ENCODE measurements at regions not wholly inside any gene's neighbourhood (a gene's known extent, or its start where the extent isn't known, plus 50 kb on each side); places are given as distances from the start of the nearest gene placed in this dataset.
A peak's percentile ranks its signal among the peaks of the same experiment; 100 is the strongest.

GRCh38 chr1:104804147-104804546, 1054.4 kb downstream of the AMY1C start:
- no peak for DNase-seq (ENCODE audit: low read depth, low spot score)

- DNase-seq (ENCODE audit: low read depth, low spot score): peak; percentile 0
Observed at GRCh38 chr1:104807590-104807989, 1057.9 kb downstream of the AMY1C start.

- DNase-seq (ENCODE audit: low read depth, low spot score): no peak
Observed at GRCh38 chr1:104825401-104825800, 1075.7 kb downstream of the AMY1C start.

- DNase-seq (ENCODE audit: low read depth, low spot score): no peak
Observed at GRCh38 chr1:104830534-104830933, 1080.8 kb downstream of the AMY1C start.

GRCh38 chr1:104852151-104852550, 1102.5 kb downstream of the AMY1C start:
- DNase-seq (ENCODE audit: low read depth, low spot score): no peak

GRCh38 chr1:104853276-104853675, 1103.6 kb downstream of the AMY1C start:
- DNase-seq (ENCODE audit: low read depth, low spot score): no peak

- no peak for DNase-seq (ENCODE audit: low read depth, low spot score)
Observed at GRCh38 chr1:104854529-104854928, 1104.8 kb downstream of the AMY1C start.

GRCh38 chr1:104855550-104855949, 1105.9 kb downstream of the AMY1C start:
- no peak for DNase-seq (ENCODE audit: low read depth, low spot score)

GRCh38 chr1:104856091-104856490, 1106.4 kb downstream of the AMY1C start:
- no peak for DNase-seq (ENCODE audit: low read depth, low spot score)

GRCh38 chr1:104856518-104856917, 1106.8 kb downstream of the AMY1C start:
- DNase-seq (ENCODE audit: low read depth, low spot score): no peak

GRCh38 chr1:104868794-104869193, 1119.1 kb downstream of the AMY1C start:
- DNase-seq (ENCODE audit: low read depth, low spot score): no peak

GRCh38 chr1:104874044-104874443, 1124.3 kb downstream of the AMY1C start:
- no peak for DNase-seq (ENCODE audit: low read depth, low spot score)

GRCh38 chr1:104878203-104878909, 1128.7 kb downstream of the AMY1C start:
- no peak for DNase-seq (ENCODE audit: low read depth, low spot score)

- peak; percentile 0 for DNase-seq (ENCODE audit: low read depth, low spot score)
Observed at GRCh38 chr1:104884939-104885338, 1135.2 kb downstream of the AMY1C start.

GRCh38 chr1:104905322-104905721, 1155.6 kb downstream of the AMY1C start:
- DNase-seq (ENCODE audit: low read depth, low spot score): no peak

GRCh38 chr1:104906141-104906540, 1156.4 kb downstream of the AMY1C start:
- DNase-seq (ENCODE audit: low read depth, low spot score): no peak

GRCh38 chr1:104919188-104919587, 1169.5 kb downstream of the AMY1C start:
- DNase-seq (ENCODE audit: low read depth, low spot score): no peak

- DNase-seq (ENCODE audit: low read depth, low spot score): peak; percentile 0
Observed at GRCh38 chr1:104921525-104921924, 1171.8 kb downstream of the AMY1C start.

- no peak for DNase-seq (ENCODE audit: low read depth, low spot score)
Observed at GRCh38 chr1:104923075-104923474, 1173.4 kb downstream of the AMY1C start.

GRCh38 chr1:104929280-104929679, 1179.6 kb downstream of the AMY1C start:
- no peak for DNase-seq (ENCODE audit: low read depth, low spot score)

- DNase-seq (ENCODE audit: low read depth, low spot score): no peak
Observed at GRCh38 chr1:104932030-104932915, 1182.6 kb downstream of the AMY1C start.

- no peak for DNase-seq (ENCODE audit: low read depth, low spot score)
Observed at GRCh38 chr1:104932949-104933679, 1183.4 kb downstream of the AMY1C start.
